IPS DF 6.9 (cell line): ENCODE measurements at regions not wholly inside any gene's neighbourhood (a gene's known extent, or its start where the extent isn't known, plus 50 kb on each side); places are given as distances from the start of the nearest gene placed in this dataset.

Source experiments
- DNase-seq: peaks from one replicate; pipeline ENCODE4 v3.0.0-alpha.2; 2013; ENCODE audit warnings: low read depth, low spot score
- H3K27ac ChIP-seq: one replicate; pipeline ENCODE4 v1.5.1; 2013; ENCODE audit warnings: low read length, control low read depth
- H3K27me3 ChIP-seq: 2 replicates; pipeline ENCODE4 v1.6.1; 2013; ENCODE audit warnings: mild to moderate bottlenecking, low read length; ENCODE audit not compliant: control insufficient read depth, insufficient read depth
- H3K36me3 ChIP-seq: 2 replicates; pipeline ENCODE4 v1.6.1; 2013; ENCODE audit warnings: low read length; ENCODE audit not compliant: control insufficient read depth, insufficient read depth
- H3K4me1 ChIP-seq: 2 replicates; pipeline ENCODE4 v1.6.1; 2013; ENCODE audit warnings: low read length; ENCODE audit not compliant: control insufficient read depth, insufficient read depth
- H3K4me3 ChIP-seq: 2 replicates; pipeline ENCODE4 v1.5.1; 2013; ENCODE audit warnings: mild to moderate bottlenecking, low read length
- H3K9me3 ChIP-seq: 2 replicates; pipeline ENCODE4 v1.6.1; 2013; ENCODE audit warnings: low read length, inconsistent platforms; ENCODE audit not compliant: control insufficient read depth, insufficient read depth
- WGBS: extraction: QIAGEN DNeasy Blood & Tissue Kit; methylation state at CpG from one replicate; pipeline ENCODE4 v1.1.7; 2013; ENCODE audit warnings: mixed read lengths, missing lambda C conversion rate; ENCODE audit not compliant: insufficient read length, insufficient coverage; 5-methylcytosine and 5-hydroxymethylcytosine counted together

GRCh38 chr4:127559981-127560380, 72.8 kb upstream of the INTU start:
- H3K9me3 ChIP-seq = no peaks in the 10 kb centered on the region
- H3K36me3 ChIP-seq = no peaks in the 10 kb centered on the region
- DNase-seq = no peak
- H3K27ac ChIP-seq = no peak overlapping the region
- no peaks in the 10 kb centered on the region for H3K27me3 ChIP-seq
- H3K4me1 ChIP-seq = no peaks in the 10 kb centered on the region
- WGBS = no CpG with 5 or more reads among the region's 7 CpGs
- H3K4me3 ChIP-seq = no peak overlapping the region

- H3K4me3 ChIP-seq = no peak overlapping the region
- no CpG with 5 or more reads among the region's 3 CpGs for WGBS
Measured at GRCh38 chr4:127560755-127561154, 72.0 kb upstream of the INTU start.

DNA sequence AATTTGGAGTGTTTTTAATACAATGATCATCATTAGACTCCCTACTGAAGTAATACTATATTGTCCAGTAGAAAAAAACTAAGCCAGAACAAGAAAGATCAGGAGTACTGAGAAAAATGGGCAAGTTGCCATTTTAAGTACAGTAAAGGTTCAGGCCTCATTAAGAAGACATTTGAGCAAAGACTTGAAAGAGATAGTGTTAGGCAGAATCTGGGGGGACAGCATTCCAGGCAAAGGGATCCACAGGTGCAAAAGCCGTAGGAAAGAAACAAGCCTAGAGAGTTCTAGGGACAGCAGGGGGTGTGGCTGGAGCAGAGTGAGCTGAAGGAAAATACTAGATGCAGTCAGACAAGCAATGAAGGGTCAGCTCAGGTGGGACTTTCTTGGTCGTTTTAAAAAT, 58.1 kb upstream of the INTU start:
- Histone ChIP-seq H3K4me1 (no peaks in the 10 kb centered on the region), H3K9me3 (no peaks in the 10 kb centered on the region), H3K4me3 (no peak overlapping the region), H3K27me3 (no peaks in the 10 kb centered on the region), H3K27ac (no peak overlapping the region), H3K36me3 (no peaks in the 10 kb centered on the region)
- DNase-seq = peak; percentile 31
- WGBS = no CpG with 5 or more reads among the region's 2 CpGs

More at GRCh38 chr4:127560755-127561154, 72.0 kb upstream of the INTU start:
- Histone ChIP-seq H3K27ac (no peak overlapping the region), H3K9me3 (no peaks in the 10 kb centered on the region), H3K4me1 (no peaks in the 10 kb centered on the region), H3K27me3 (no peaks in the 10 kb centered on the region), H3K36me3 (no peaks in the 10 kb centered on the region)
- DNase-seq = no peak

GRCh38 chr4:127575888-127576287, 56.9 kb upstream of the INTU start:
- Histone ChIP-seq H3K4me3 (no peak overlapping the region), H3K9me3 (no peaks in the 10 kb centered on the region), H3K27me3 (no peaks in the 10 kb centered on the region), H3K4me1 (no peaks in the 10 kb centered on the region), H3K27ac (no peak overlapping the region), H3K36me3 (no peaks in the 10 kb centered on the region)
- no peak for DNase-seq
- no CpG with 5 or more reads among the region's 2 CpGs for WGBS

GRCh38 chr4:127578491-127578890, 54.3 kb upstream of the INTU start:
- Histone ChIP-seq H3K36me3 (no peaks in the 10 kb centered on the region), H3K27ac (no peak overlapping the region), H3K4me1 (no peaks in the 10 kb centered on the region), H3K4me3 (no peak overlapping the region), H3K27me3 (no peaks in the 10 kb centered on the region), H3K9me3 (no peaks in the 10 kb centered on the region)
- no CpG with 5 or more reads among the region's 3 CpGs for WGBS
- no peak for DNase-seq

DNA sequence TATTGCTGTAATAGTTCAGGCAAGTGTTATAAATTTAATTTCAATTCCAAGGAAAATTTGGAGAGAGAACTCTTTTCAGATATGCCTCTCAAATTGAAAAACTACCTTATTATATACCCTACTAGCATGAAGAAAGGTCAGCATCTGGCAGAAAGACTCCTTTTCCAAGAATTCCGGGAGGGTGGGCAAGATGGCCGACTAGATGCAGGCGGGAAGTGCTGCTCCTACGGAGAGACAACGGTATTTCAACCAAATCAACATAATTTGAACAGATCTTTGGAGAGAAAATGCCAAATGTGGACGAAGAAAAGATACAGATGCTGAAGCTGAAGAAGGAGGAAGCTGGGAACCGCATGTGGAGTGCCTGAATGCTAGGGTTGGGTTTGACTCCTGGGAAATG, 53.8 kb upstream of the INTU start:
- WGBS = no CpG with 5 or more reads among the region's 7 CpGs
- no peak for DNase-seq
- H3K36me3 ChIP-seq = no peaks in the 10 kb centered on the region
- no peaks in the 10 kb centered on the region for H3K4me1 ChIP-seq
- no peaks in the 10 kb centered on the region for H3K27me3 ChIP-seq
- H3K4me3 ChIP-seq = no peak overlapping the region
- no peak overlapping the region for H3K27ac ChIP-seq
- H3K9me3 ChIP-seq = no peaks in the 10 kb centered on the region

GRCh38 chr4:127579821-127580220, 52.9 kb upstream of the INTU start:
- no CpG with 5 or more reads among the region's 12 CpGs for WGBS
- DNase-seq = no peak
- H3K4me3 ChIP-seq = no peak overlapping the region
- no peaks in the 10 kb centered on the region for H3K27me3 ChIP-seq
- H3K27ac ChIP-seq = no peak overlapping the region
- H3K36me3 ChIP-seq = no peaks in the 10 kb centered on the region
- H3K4me1 ChIP-seq = no peaks in the 10 kb centered on the region
- no peaks in the 10 kb centered on the region for H3K9me3 ChIP-seq

DNA sequence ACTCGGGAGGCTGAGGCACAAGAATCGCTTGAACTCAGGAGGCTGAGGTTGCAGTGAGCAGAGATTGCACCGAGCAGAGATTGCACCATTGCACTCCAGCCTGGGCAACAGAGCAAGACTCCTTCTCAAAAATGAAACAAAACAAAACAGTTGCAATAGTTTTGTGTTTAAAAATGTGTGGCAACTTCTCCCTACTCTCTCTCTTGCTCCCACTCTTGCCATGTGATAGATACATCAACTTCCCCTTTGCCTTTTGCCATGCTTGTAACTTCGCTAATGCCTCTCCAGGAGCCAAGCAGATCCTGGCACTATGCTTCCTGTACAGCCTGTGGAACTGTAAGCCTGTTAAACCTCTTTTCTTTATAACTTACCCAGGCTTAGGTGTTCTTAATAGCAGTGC, 52.5 kb upstream of the INTU start:
- DNase-seq = no peak

GRCh38 chr4:127580891-127581290, 51.9 kb upstream of the INTU start:
- no peaks in the 10 kb centered on the region for H3K9me3 ChIP-seq

More for the DNA sequence above, 52.5 kb upstream of the INTU start:
- Histone ChIP-seq H3K36me3 (no peaks in the 10 kb centered on the region), H3K4me3 (no peak overlapping the region), H3K27ac (no peak overlapping the region), H3K4me1 (no peaks in the 10 kb centered on the region), H3K9me3 (no peaks in the 10 kb centered on the region), H3K27me3 (no peaks in the 10 kb centered on the region)
- no CpG with 5 or more reads among the region's 4 CpGs for WGBS

More at GRCh38 chr4:127580891-127581290, 51.9 kb upstream of the INTU start:
- Histone ChIP-seq H3K4me1 (no peaks in the 10 kb centered on the region), H3K4me3 (no peak overlapping the region), H3K36me3 (no peaks in the 10 kb centered on the region), H3K27me3 (no peaks in the 10 kb centered on the region), H3K27ac (no peak overlapping the region)
- DNase-seq = no peak
- no CpG with 5 or more reads among the region's 2 CpGs for WGBS
